Activated T-cell treated with anti-CD3 and anti-CD28 coated beads, Interleukin-2, amount 50 U/mL, for 24 hours (primary cell): ENCODE measurements at regions not wholly inside any gene's neighbourhood (a gene's known extent, or its start where the extent isn't known, plus 50 kb on each side); places are given as distances from the start of the nearest gene placed in this dataset.
"Not testable (repeated sequence)": the region's sequence is repeated elsewhere in the genome, so short reads cannot be mapped to it uniquely, and the experiment has no call there.

Source experiments
- DNase-seq: peaks from one replicate; pipeline ENCODE4 v3.0.0-alpha.2; 2020
- H3K27ac Mint-ChIP-seq: 2 replicates; pipeline ENCODE4 v1.8.0; 2020; ENCODE audit warnings: mild to moderate bottlenecking, mixed read lengths
- H3K27me3 Mint-ChIP-seq: 2 replicates; pipeline ENCODE4 v1.8.0; 2020; ENCODE audit warnings: mixed read lengths
- H3K36me3 Mint-ChIP-seq: 2 replicates; pipeline ENCODE4 v1.8.0; 2020; ENCODE audit warnings: low read depth, mixed read lengths
- H3K4me1 Mint-ChIP-seq: 2 replicates; pipeline ENCODE4 v1.8.0; 2020; ENCODE audit warnings: low read depth, mixed read lengths
- H3K4me3 Mint-ChIP-seq: 2 replicates; pipeline ENCODE4 v1.8.0; 2020; ENCODE audit warnings: mild to moderate bottlenecking, moderate library complexity, mixed read lengths
- H3K9me3 Mint-ChIP-seq: 2 replicates; pipeline ENCODE4 v1.8.0; 2020; ENCODE audit warnings: mixed read lengths

- Mint-ChIP-seq H3K27me3 (no peaks in the 10 kb centered on the region), H3K4me3 (no peak overlapping the region), H3K27ac (no peak overlapping the region), H3K36me3 (no peaks in the 10 kb centered on the region), H3K9me3 (peaks cover 4% of the 10 kb centered on the region), H3K4me1 (no peaks in the 10 kb centered on the region)
- DNase-seq: no peak
Measured at GRCh38 chr17:70736375-70736957, 567.1 kb downstream of the KCNJ2 start.

DNA sequence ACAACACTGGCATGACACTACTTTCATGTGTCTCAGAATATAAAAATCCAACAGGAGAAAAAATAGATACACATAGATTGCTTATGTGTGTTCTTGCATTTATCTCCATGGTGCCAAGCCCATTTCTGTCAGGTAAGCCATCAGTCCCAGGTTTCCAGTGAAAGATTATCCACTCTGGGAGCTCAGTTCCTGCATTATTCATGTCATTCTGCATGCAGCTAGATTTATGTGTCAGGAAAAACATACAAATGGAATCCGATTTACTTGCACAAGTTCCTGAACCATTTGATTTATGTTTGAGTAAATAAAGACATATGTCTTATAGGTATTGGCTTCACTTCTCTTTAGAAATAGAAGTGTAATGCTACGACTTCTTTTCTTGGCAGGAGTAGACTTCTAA, 569.7 kb downstream of the KCNJ2 start:
- H3K4me1 Mint-ChIP-seq: no peaks in the 10 kb centered on the region
- H3K27me3 Mint-ChIP-seq: no peaks in the 10 kb centered on the region
- no peak overlapping the region for H3K27ac Mint-ChIP-seq
- peaks cover 3% of the 10 kb centered on the region for H3K9me3 Mint-ChIP-seq
- H3K36me3 Mint-ChIP-seq: no peaks in the 10 kb centered on the region
- H3K4me3 Mint-ChIP-seq: no peak overlapping the region
- no peak for DNase-seq

DNA sequence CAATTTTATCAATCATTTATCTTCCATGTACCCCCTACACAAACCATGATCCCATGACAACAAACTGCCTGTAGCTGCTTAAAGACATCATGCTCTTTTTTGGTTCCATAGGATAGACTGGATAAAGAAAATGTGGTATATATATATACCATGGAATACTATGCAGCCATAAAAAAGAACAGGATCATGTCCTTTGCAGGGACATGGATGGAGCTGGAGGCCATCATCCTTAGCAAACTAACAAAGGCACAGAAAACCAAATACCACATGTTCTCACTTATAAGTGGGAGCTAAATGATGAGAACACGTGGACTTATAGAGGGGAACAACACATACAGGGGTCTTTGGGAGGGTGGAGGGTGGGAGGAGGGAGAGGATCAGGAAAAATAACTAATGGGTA, 577.2 kb downstream of the KCNJ2 start:
- H3K27ac Mint-ChIP-seq, H3K9me3 Mint-ChIP-seq, H3K36me3 Mint-ChIP-seq, H3K4me3 Mint-ChIP-seq, DNase-seq, H3K4me1 Mint-ChIP-seq, H3K27me3 Mint-ChIP-seq: not testable (repeated sequence)

DNA sequence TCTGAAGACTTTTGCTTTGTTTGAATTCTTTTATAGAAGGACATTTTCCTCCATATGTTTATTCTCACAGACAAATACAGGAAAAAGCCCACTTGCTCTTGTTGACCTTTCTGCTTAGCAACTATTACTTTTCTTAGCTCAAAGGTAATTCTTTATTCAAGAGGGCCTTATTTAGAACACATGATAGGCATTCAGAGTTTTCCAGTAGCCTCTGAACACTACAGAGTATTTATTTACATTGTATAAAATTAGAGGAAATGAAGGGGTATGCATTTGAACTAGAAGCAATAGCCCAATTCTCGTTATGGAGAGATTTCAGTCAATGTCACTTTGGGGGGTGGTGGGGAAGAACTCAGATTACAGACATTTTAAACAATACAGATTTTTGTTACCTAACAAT, 581.7 kb downstream of the KCNJ2 start:
- Mint-ChIP-seq H3K4me3 (no peak overlapping the region), H3K4me1 (no peaks in the 10 kb centered on the region), H3K27ac (no peak overlapping the region), H3K9me3 (peaks cover 6% of the 10 kb centered on the region), H3K36me3 (no peaks in the 10 kb centered on the region), H3K27me3 (no peaks in the 10 kb centered on the region)
- no peak for DNase-seq

DNA sequence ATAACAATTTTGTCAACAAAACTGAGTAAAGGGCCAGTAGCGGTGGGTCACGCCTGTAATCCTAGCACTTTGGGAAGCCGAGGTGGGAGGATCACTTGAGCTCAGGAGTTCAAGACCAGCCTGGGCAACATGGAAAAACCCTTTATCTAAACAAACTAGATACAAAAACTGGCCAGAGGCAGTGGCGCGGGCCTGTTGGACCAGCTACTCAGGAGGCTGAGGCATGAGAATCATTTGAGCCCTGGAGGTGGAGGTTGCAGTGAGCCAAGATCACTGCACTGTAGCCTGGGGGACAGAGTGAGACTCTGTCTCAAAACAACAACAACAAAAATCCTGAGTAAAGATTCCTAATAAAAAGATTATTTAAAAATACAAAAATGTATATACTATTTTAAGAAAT, 583.1 kb downstream of the KCNJ2 start:
- H3K4me1 Mint-ChIP-seq, H3K27ac Mint-ChIP-seq, H3K4me3 Mint-ChIP-seq, DNase-seq, H3K9me3 Mint-ChIP-seq, H3K36me3 Mint-ChIP-seq, H3K27me3 Mint-ChIP-seq: not testable (repeated sequence)

DNA sequence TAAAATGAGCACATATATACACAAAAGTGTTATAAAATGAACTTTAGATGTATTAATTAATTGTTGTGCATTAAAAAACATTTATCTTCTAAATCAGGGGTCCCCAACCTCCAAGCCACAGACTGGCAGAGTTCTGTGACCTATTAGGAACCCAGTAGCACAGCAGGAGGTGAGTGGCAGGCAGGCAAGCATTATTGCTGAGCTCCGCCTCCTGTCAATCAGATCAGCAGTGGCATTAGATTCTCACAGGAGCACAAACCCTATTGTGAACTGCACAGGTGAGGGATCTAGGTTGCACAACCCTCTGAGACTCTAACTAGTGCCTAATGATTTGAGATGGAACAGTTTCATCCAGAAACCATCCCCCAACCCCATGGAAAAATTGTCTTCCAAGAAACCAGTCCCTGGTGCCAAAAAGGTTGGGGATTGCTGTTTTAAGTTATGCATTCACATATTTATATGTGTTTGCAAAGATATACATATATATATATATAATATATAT, 583.7 kb downstream of the KCNJ2 start:
- H3K27ac Mint-ChIP-seq: no peak overlapping the region
- no peak overlapping the region for H3K4me3 Mint-ChIP-seq
- no peaks in the 10 kb centered on the region for H3K27me3 Mint-ChIP-seq
- H3K36me3 Mint-ChIP-seq: no peaks in the 10 kb centered on the region
- no peak for DNase-seq
- no peaks in the 10 kb centered on the region for H3K4me1 Mint-ChIP-seq
- peaks cover 2% of the 10 kb centered on the region for H3K9me3 Mint-ChIP-seq

DNA sequence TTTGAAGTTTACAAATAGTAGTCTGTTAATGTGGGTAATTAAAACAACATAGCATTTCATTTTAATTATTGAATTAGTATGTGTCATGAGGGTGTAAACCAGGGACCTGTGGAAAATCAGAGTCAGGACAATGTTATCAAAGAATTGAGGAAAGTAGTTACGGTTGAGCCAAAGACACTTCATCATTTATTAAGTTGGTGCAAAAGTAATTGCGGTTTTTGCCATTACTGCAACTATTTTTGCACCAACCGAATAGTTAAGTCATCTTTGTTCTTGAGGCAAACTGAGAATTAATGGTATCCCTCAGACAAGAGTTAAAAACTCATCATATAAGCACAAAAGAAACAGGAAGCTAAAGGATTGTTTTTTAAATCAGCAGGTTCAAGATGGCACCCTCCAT, 593.7 kb downstream of the KCNJ2 start:
- DNase-seq: no peak
- peaks cover 2% of the 10 kb centered on the region for H3K9me3 Mint-ChIP-seq
- no peaks in the 10 kb centered on the region for H3K4me1 Mint-ChIP-seq
- H3K4me3 Mint-ChIP-seq: no peak overlapping the region
- no peaks in the 10 kb centered on the region for H3K36me3 Mint-ChIP-seq
- no peaks in the 10 kb centered on the region for H3K27me3 Mint-ChIP-seq
- H3K27ac Mint-ChIP-seq: no peak overlapping the region

GRCh38 chr17:70767102-70767701, 597.9 kb downstream of the KCNJ2 start:
- Mint-ChIP-seq H3K36me3 (no peaks in the 10 kb centered on the region), H3K9me3 (no peaks in the 10 kb centered on the region)
- DNase-seq: no peak

DNA sequence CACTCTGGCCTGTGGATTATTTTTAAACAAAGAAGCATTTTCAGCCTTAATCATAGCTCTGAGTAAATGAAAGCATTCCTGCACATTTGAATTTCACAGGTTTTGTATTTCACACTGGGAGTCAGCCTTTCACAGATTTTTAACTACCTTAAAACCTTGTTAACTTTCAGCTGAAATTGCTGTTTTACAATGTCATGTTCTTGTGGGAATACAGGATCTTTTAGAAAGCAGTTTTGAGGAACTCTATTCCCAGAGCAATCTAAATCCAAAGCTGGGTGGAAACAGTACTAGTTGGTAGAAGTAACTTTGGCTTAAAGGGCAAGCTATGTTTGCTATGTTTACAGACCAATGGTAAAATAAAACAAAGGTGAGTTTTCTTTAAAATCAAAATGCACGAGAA, 600.6 kb downstream of the KCNJ2 start:
- H3K9me3 Mint-ChIP-seq: no peaks in the 10 kb centered on the region
- H3K4me1 Mint-ChIP-seq: no peaks in the 10 kb centered on the region
- no peak overlapping the region for H3K4me3 Mint-ChIP-seq
- no peak for DNase-seq
- H3K27ac Mint-ChIP-seq: no peak overlapping the region
- no peaks in the 10 kb centered on the region for H3K27me3 Mint-ChIP-seq
- no peaks in the 10 kb centered on the region for H3K36me3 Mint-ChIP-seq

More at GRCh38 chr17:70767102-70767701, 597.9 kb downstream of the KCNJ2 start:
- H3K27me3 Mint-ChIP-seq: no peaks in the 10 kb centered on the region
- H3K4me1 Mint-ChIP-seq: no peaks in the 10 kb centered on the region
- no peak overlapping the region for H3K4me3 Mint-ChIP-seq
- H3K27ac Mint-ChIP-seq: no peak overlapping the region

- no peak overlapping the region for H3K27ac Mint-ChIP-seq
- H3K4me1 Mint-ChIP-seq: no peaks in the 10 kb centered on the region
- no peaks in the 10 kb centered on the region for H3K9me3 Mint-ChIP-seq
- H3K27me3 Mint-ChIP-seq: no peaks in the 10 kb centered on the region
- DNase-seq: no peak
- H3K4me3 Mint-ChIP-seq: no peak overlapping the region
- H3K36me3 Mint-ChIP-seq: no peaks in the 10 kb centered on the region
Measured at GRCh38 chr17:70771804-70772386, 602.6 kb downstream of the KCNJ2 start.

DNA sequence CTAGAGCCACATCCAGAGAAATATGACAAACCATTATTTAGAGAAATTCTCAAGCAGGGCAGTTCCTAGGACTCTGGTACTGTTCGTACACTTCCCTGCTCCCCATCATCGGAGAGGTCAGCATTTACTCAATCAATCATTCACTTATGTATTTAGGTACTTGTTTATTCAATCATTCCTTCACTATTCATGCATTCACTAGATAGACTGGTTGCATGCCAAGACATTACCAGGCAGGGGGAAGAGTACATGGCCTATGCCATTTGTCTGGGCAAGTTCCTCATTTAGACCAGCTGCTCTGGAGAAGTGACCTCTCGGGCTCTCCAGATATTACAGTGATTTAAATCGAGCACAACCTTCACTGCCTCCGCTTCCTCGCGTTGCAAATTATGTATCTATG, 603.4 kb downstream of the KCNJ2 start:
- Mint-ChIP-seq H3K36me3 (no peaks in the 10 kb centered on the region), H3K4me3 (no peak overlapping the region), H3K9me3 (no peaks in the 10 kb centered on the region), H3K27me3 (no peaks in the 10 kb centered on the region), H3K27ac (no peak overlapping the region), H3K4me1 (no peaks in the 10 kb centered on the region)
- DNase-seq: no peak

DNA sequence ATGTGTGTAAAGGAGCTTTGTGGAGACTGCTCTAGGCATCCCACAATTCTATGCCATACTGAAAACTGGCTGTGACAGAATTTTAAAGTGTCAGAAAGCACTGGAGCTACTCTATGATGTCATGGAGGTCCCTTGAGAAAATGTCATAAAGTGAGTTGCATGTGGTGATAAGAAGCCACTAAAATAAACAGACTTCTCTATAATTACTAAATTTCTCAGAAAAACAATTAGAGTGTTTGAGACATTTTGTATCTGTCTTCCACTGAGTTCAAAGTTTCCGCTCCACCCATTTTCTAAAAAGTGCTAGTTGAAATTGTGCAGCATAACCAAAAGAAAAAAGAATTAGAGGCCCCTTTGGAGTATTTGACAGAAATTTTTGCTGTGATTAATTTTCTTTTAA, 603.9 kb downstream of the KCNJ2 start:
- H3K4me3 Mint-ChIP-seq: no peak overlapping the region
- H3K27ac Mint-ChIP-seq: no peak overlapping the region
- H3K36me3 Mint-ChIP-seq: no peaks in the 10 kb centered on the region
- no peaks in the 10 kb centered on the region for H3K27me3 Mint-ChIP-seq
- no peak for DNase-seq
- no peaks in the 10 kb centered on the region for H3K4me1 Mint-ChIP-seq
- no peaks in the 10 kb centered on the region for H3K9me3 Mint-ChIP-seq

DNA sequence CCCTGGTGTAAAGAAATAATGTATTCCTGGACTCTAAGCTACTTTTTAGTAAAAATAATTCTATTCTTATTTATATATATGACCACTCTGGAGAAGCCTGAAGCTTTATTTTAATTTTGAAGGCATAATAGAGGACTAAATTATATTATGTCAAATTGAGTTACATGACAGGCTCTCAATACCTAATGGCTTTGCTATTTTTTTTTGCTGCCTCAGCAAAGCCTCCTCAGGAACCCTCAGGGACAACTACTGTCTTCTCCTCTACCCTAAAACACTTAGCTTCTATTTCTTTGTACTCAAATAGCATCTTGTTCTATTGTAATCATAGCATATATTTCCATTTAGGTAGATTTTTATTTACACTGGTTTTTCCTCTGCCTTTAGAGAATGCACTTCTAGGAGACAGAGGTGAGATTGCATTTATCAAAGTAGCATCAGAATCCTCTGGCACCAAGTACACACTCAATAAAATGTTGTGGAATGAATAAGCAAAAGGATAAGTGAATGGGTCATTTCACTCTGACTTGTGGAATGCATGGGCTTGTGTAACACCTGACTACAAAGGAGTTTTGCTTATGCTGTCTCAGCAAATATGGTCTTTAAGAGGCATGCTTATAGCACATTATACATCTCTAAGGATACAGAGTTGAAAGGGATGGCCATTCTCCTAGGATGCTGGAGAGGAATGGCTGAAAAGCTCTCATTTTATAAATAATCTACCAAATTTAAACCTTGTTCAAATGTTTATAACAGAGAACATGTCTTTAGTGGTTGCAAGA, 605.2 kb downstream of the KCNJ2 start:
- H3K4me3 Mint-ChIP-seq: no peak overlapping the region

GRCh38 chr17:70775679-70776078, 606.3 kb downstream of the KCNJ2 start:
- H3K27ac Mint-ChIP-seq: no peak overlapping the region

More for the DNA sequence above, 605.2 kb downstream of the KCNJ2 start:
- H3K27me3 Mint-ChIP-seq: no peaks in the 10 kb centered on the region
- DNase-seq: no peak
- H3K36me3 Mint-ChIP-seq: no peaks in the 10 kb centered on the region
- H3K4me1 Mint-ChIP-seq: no peaks in the 10 kb centered on the region
- no peak overlapping the region for H3K27ac Mint-ChIP-seq
- H3K9me3 Mint-ChIP-seq: no peaks in the 10 kb centered on the region

DNA sequence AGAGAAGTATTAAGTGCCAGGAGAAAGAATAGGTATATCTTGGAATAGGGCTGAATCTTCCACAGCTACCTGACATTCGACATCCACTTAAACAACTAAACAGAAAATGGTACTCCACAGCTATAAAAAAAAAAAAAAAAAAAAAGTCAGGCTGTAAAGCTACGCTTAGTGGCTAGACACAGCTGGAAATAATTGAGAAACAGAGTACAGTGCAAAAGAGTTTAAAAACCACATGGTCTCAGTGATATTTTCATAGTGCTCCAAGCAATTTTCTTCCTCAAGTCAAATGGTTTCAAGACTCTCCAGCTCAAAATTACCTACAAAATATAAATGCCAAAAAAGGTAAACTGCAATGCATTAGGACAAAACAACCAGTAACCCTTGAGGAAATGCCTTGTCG, 607.1 kb downstream of the KCNJ2 start:
- H3K27me3 Mint-ChIP-seq: no peaks in the 10 kb centered on the region
- no peak for DNase-seq
- H3K36me3 Mint-ChIP-seq: no peaks in the 10 kb centered on the region
- H3K4me3 Mint-ChIP-seq: no peak overlapping the region
- no peaks in the 10 kb centered on the region for H3K9me3 Mint-ChIP-seq
- no peak overlapping the region for H3K27ac Mint-ChIP-seq
- H3K4me1 Mint-ChIP-seq: no peaks in the 10 kb centered on the region

More at GRCh38 chr17:70775679-70776078, 606.3 kb downstream of the KCNJ2 start:
- Mint-ChIP-seq H3K9me3 (no peaks in the 10 kb centered on the region), H3K4me3 (no peak overlapping the region), H3K27me3 (no peaks in the 10 kb centered on the region), H3K36me3 (no peaks in the 10 kb centered on the region), H3K4me1 (no peaks in the 10 kb centered on the region)
- DNase-seq: no peak
